ENCODE measurements at regions not wholly inside any gene's neighbourhood (a gene's known extent, or its start where the extent isn't known, plus 50 kb on each side); places are given as distances from the start of the nearest gene placed in this dataset.

GRCh38 chr1:213737398-213738035 lies 250.3 kb upstream of the PROX1 start:
- Histone ChIP-seq H3K4me1 (no peaks in the 10 kb centered on the region), H3K36me3 (no peaks in the 10 kb centered on the region), H3K27ac (no peak overlapping the region), H3K4me3 (no peak overlapping the region), H3K27me3 (no peaks in the 10 kb centered on the region), H3K9me3 (no peaks in the 10 kb centered on the region)
- no peak for TF ChIP-seq CTCF (IDR thresholded peaks at IDR 0.05 in 4 of 5, conservative IDR thresholded peaks at IDR 0.05 in 1 of 5)
- no peak for TF ChIP-seq POLR2A (IDR thresholded peaks at IDR 0.05)
- no peak for DNase-seq
- intact Hi-C loops (cut with DNase I; ENCODE audit: low total_unique reads) (no loop called here), in situ Hi-C loops (cut with MboI; ENCODE audit: low sequenced_read_pairs in 4 of 4) (no loop called here)
- ATAC-seq = no peak

GRCh38 chr1:213738658-213739057 lies 249.1 kb upstream of the PROX1 start:
- in situ Hi-C loops (cut with MboI; ENCODE audit: low sequenced_read_pairs in 4 of 4) (no loop called here), intact Hi-C loops (cut with DNase I; ENCODE audit: low total_unique reads) (no loop called here)
- TF ChIP-seq CTCF (IDR thresholded peaks at IDR 0.05 in 4 of 5, conservative IDR thresholded peaks at IDR 0.05 in 1 of 5) (no peak), POLR2A (IDR thresholded peaks at IDR 0.05) (no peak)

GRCh38 chr1:213742992-213743391 lies 244.8 kb upstream of the PROX1 start:
- H3K4me3 ChIP-seq = no peak overlapping the region
- TF ChIP-seq POLR2A (IDR thresholded peaks at IDR 0.05) = no peak
- TF ChIP-seq CTCF (IDR thresholded peaks at IDR 0.05 in 4 of 5, conservative IDR thresholded peaks at IDR 0.05 in 1 of 5) = no peak
- no peak overlapping the region for H3K27ac ChIP-seq
- DNase-seq (no peak), ATAC-seq (no peak)
- intact Hi-C loops (cut with DNase I; ENCODE audit: low total_unique reads) (no loop called here), in situ Hi-C loops (cut with MboI; ENCODE audit: low sequenced_read_pairs in 4 of 4) (no loop called here)
- no peaks in the 10 kb centered on the region for H3K9me3 ChIP-seq
- no peaks in the 10 kb centered on the region for H3K4me1 ChIP-seq
- H3K27me3 ChIP-seq = no peaks in the 10 kb centered on the region
- no peaks in the 10 kb centered on the region for H3K36me3 ChIP-seq

More at GRCh38 chr1:213738658-213739057, 249.1 kb upstream of the PROX1 start:
- DNase-seq (no peak), ATAC-seq (no peak)
- Histone ChIP-seq H3K9me3 (no peaks in the 10 kb centered on the region), H3K4me1 (no peaks in the 10 kb centered on the region), H3K4me3 (no peak overlapping the region), H3K36me3 (no peaks in the 10 kb centered on the region), H3K27me3 (no peaks in the 10 kb centered on the region), H3K27ac (no peak overlapping the region)

- ATAC-seq = no peak
- DNase-seq = no peak
- intact Hi-C loops (cut with DNase I; ENCODE audit: low total_unique reads) = no loop called here
These were observed 243.0 kb upstream of the PROX1 start for GRCh38 chr1:213744780-213745179.

More at GRCh38 chr1:213744780-213745179, 243.0 kb upstream of the PROX1 start:
- no peaks in the 10 kb centered on the region for H3K9me3 ChIP-seq
- in situ Hi-C loops (cut with MboI; ENCODE audit: low sequenced_read_pairs in 4 of 4) = no loop called here
- H3K36me3 ChIP-seq = no peaks in the 10 kb centered on the region
- no peak overlapping the region for H3K4me3 ChIP-seq
- no peaks in the 10 kb centered on the region for H3K27me3 ChIP-seq
- no peak overlapping the region for H3K27ac ChIP-seq
- TF ChIP-seq CTCF (IDR thresholded peaks at IDR 0.05 in 4 of 5, conservative IDR thresholded peaks at IDR 0.05 in 1 of 5) (no peak), POLR2A (IDR thresholded peaks at IDR 0.05) (no peak)
- H3K4me1 ChIP-seq = no peaks in the 10 kb centered on the region
